Subcutaneous abdominal adipose tissue (tissue), 5 donors: ENCODE measurements at regions not wholly inside any gene's neighbourhood (a gene's known extent, or its start where the extent isn't known, plus 50 kb on each side); places are given as distances from the start of the nearest gene placed in this dataset.

Experiments used
- H3K27ac ChIP-seq: one replicate; pipeline ENCODE4 v1.7.0; 2013; ENCODE audit warnings: low read depth, mild to moderate bottlenecking, inconsistent platforms, low read length, moderate library complexity
- H3K27me3 ChIP-seq, 5 donors: one replicate each; pipeline ENCODE4 v1.7.0; 2013; ENCODE audit warnings: low read length in 5 of 5, inconsistent platforms in 1 of 5; ENCODE audit not compliant: control insufficient read depth in 5 of 5, insufficient read depth in 4 of 5
- H3K36me3 ChIP-seq, 5 donors: one replicate each; pipeline ENCODE4 v1.7.0; 2013; ENCODE audit warnings: low read length in 5 of 5; ENCODE audit not compliant: control insufficient read depth in 5 of 5, insufficient read depth in 5 of 5
- H3K4me1 ChIP-seq, 5 donors: one replicate each; pipeline ENCODE4 v1.7.0; 2013; ENCODE audit warnings: low read length in 5 of 5, mild to moderate bottlenecking in 3 of 5, moderate library complexity in 1 of 5; ENCODE audit not compliant: control insufficient read depth in 5 of 5, insufficient read depth in 5 of 5
- H3K4me3 ChIP-seq, 5 donors: one replicate each; pipeline ENCODE4 v1.7.0; 2013; ENCODE audit warnings: low read length in 5 of 5, low read depth in 1 of 5
- H3K9ac ChIP-seq, 5 donors: one replicate each; pipeline ENCODE4 v1.7.0; 2013; ENCODE audit warnings: low read length in 5 of 5, mild to moderate bottlenecking in 4 of 5, moderate library complexity in 3 of 5
- H3K9me3 ChIP-seq, 5 donors: one replicate each; pipeline ENCODE4 v1.7.0; 2013; ENCODE audit warnings: low read length in 5 of 5; ENCODE audit not compliant: control insufficient read depth in 5 of 5
- donor health status: healthy.
- donor health status: healthy.
- donor health status: healthy.
- donor health status: healthy.
- donor health status: healthy.

GRCh38 chr1:170385750-170386149, 146.2 kb upstream of the GORAB start:
- H3K4me1 ChIP-seq = peaks cover 0 to 3% (median 0%) of the 10 kb centered on the region in 5 donors
- H3K9ac ChIP-seq = no peak overlapping the region
- H3K36me3 ChIP-seq = no peaks in the 10 kb centered on the region
- H3K27ac ChIP-seq = no peak overlapping the region
- H3K27me3 ChIP-seq = no peaks in the 10 kb centered on the region
- H3K9me3 ChIP-seq = peaks cover 0 to 5% (median 0%) of the 10 kb centered on the region in 5 donors
- no peak overlapping the region for H3K4me3 ChIP-seq

GRCh38 chr1:170388489-170388888, 143.5 kb upstream of the GORAB start:
- no peaks in the 10 kb centered on the region for H3K27me3 ChIP-seq
- H3K9me3 ChIP-seq = peaks cover 0 to 2% (median under 1%) of the 10 kb centered on the region in 5 donors
- no peak overlapping the region for H3K4me3 ChIP-seq
- no peak overlapping the region for H3K27ac ChIP-seq
- H3K4me1 ChIP-seq = peaks cover 0 to 3% (median 0%) of the 10 kb centered on the region in 5 donors
- H3K9ac ChIP-seq = no peak overlapping the region
- no peaks in the 10 kb centered on the region for H3K36me3 ChIP-seq

- no peak overlapping the region for H3K9ac ChIP-seq
- H3K4me3 ChIP-seq = no peak overlapping the region
- peaks cover 0 to 4% (median 2%) of the 10 kb centered on the region in 5 donors for H3K9me3 ChIP-seq
- H3K36me3 ChIP-seq = no peaks in the 10 kb centered on the region
- no peaks in the 10 kb centered on the region for H3K27me3 ChIP-seq
- no peak overlapping the region for H3K27ac ChIP-seq
- H3K4me1 ChIP-seq = no peaks in the 10 kb centered on the region
Measured at GRCh38 chr1:170395149-170395548, 136.8 kb upstream of the GORAB start.

GRCh38 chr1:170397061-170397460, 134.9 kb upstream of the GORAB start:
- H3K4me3 ChIP-seq = no peak overlapping the region

GRCh38 chr1:170402476-170403311, 129.3 kb upstream of the GORAB start:
- Histone ChIP-seq H3K27me3 (no peaks in the 10 kb centered on the region), H3K27ac (peak overlapping the region; percentile 35), H3K4me1 (no peaks in the 10 kb centered on the region), H3K4me3 (no peak overlapping the region), H3K9me3 (no peaks in the 10 kb centered on the region), H3K36me3 (no peaks in the 10 kb centered on the region), H3K9ac (no peak overlapping the region)

More at GRCh38 chr1:170397061-170397460, 134.9 kb upstream of the GORAB start:
- H3K4me1 ChIP-seq = no peaks in the 10 kb centered on the region
- H3K27me3 ChIP-seq = no peaks in the 10 kb centered on the region
- H3K9ac ChIP-seq = no peak overlapping the region
- H3K36me3 ChIP-seq = no peaks in the 10 kb centered on the region
- H3K9me3 ChIP-seq = peaks cover 0 to 4% (median 2%) of the 10 kb centered on the region in 5 donors
- H3K27ac ChIP-seq = no peak overlapping the region

- Histone ChIP-seq H3K4me3 (no peak overlapping the region), H3K36me3 (no peaks in the 10 kb centered on the region), H3K27me3 (no peaks in the 10 kb centered on the region), H3K4me1 (peaks cover 0 to 2% (median 0%) of the 10 kb centered on the region in 5 donors), H3K9me3 (no peaks in the 10 kb centered on the region), H3K27ac (no peak overlapping the region), H3K9ac (no peak overlapping the region)
Measured at GRCh38 chr1:170407138-170407537, 124.8 kb upstream of the GORAB start.

- H3K27ac ChIP-seq = no peak overlapping the region
- H3K27me3 ChIP-seq = no peaks in the 10 kb centered on the region
- peaks cover 0 to 2% (median 0%) of the 10 kb centered on the region in 5 donors for H3K4me1 ChIP-seq
- H3K4me3 ChIP-seq = no peak overlapping the region
- no peak overlapping the region for H3K9ac ChIP-seq
- H3K36me3 ChIP-seq = no peaks in the 10 kb centered on the region
- no peaks in the 10 kb centered on the region for H3K9me3 ChIP-seq
Measured at GRCh38 chr1:170407581-170407980, 124.4 kb upstream of the GORAB start.

- no peak overlapping the region for H3K4me3 ChIP-seq
- H3K9ac ChIP-seq = no peak overlapping the region
- H3K36me3 ChIP-seq = no peaks in the 10 kb centered on the region
- H3K27ac ChIP-seq = peak overlapping the region; percentile 44
- no peaks in the 10 kb centered on the region for H3K9me3 ChIP-seq
- H3K4me1 ChIP-seq = peaks cover 0 to 7% (median 4%) of the 10 kb centered on the region in 5 donors
- no peaks in the 10 kb centered on the region for H3K27me3 ChIP-seq
Measured at GRCh38 chr1:170410401-170411166, 121.4 kb upstream of the GORAB start.

- Histone ChIP-seq H3K4me3 (no peak overlapping the region), H3K27me3 (no peaks in the 10 kb centered on the region), H3K9me3 (no peaks in the 10 kb centered on the region), H3K27ac (peak overlapping the region; percentile 50), H3K4me1 (peaks cover 0 to 6% (median 4%) of the 10 kb centered on the region in 5 donors), H3K9ac (peak overlapping the region in 1 of 5 donors; percentile 51), H3K36me3 (no peaks in the 10 kb centered on the region)
Measured at GRCh38 chr1:170414989-170415709, 116.8 kb upstream of the GORAB start.
